LNCaP clone FGC (cell line): ENCODE measurements at regions not wholly inside any gene's neighbourhood (a gene's known extent, or its start where the extent isn't known, plus 50 kb on each side); places are given as distances from the start of the nearest gene placed in this dataset.

Source experiments
- DNase-seq: peaks from one replicate; pipeline ENCODE4 v3.0.0-alpha.2; 2011; ENCODE audit warnings: low read depth
- H3K4me3 ChIP-seq: 2 replicates; pipeline ENCODE4 v1.5.1; 2011; ENCODE audit warnings: mild to moderate bottlenecking, low read depth, low read length, control low read depth
- CTCF ChIP-seq: IDR thresholded peaks from 2 replicates; pipeline ENCODE4 v1.5.1; 2012; ENCODE audit warnings: mild to moderate bottlenecking; ENCODE audit not compliant: control insufficient read depth, insufficient read depth; ENCODE audit errors: extremely low read depth

- no peak for DNase-seq
Measured at GRCh38 chr14:49408187-49408933, 177.8 kb downstream of the RPS29 start.

GRCh38 chr14:49405291-49405690 is 180.9 kb downstream of the RPS29 start:
- no peak for DNase-seq
- no peak overlapping the region for H3K4me3 ChIP-seq

More at GRCh38 chr14:49408187-49408933, 177.8 kb downstream of the RPS29 start:
- TF ChIP-seq CTCF: no peak
- H3K4me3 ChIP-seq: no peak overlapping the region

GRCh38 chr14:49401373-49401772 is 184.8 kb downstream of the RPS29 start:
- no peak overlapping the region for H3K4me3 ChIP-seq
- no peak for DNase-seq
- no peak for TF ChIP-seq CTCF

More at GRCh38 chr14:49405291-49405690, 180.9 kb downstream of the RPS29 start:
- no peak for TF ChIP-seq CTCF

GRCh38 chr14:49396801-49397200 is 189.4 kb downstream of the RPS29 start:
- no peak for TF ChIP-seq CTCF
- no peak overlapping the region for H3K4me3 ChIP-seq
- DNase-seq: no peak

- no peak for TF ChIP-seq CTCF
- no peak for DNase-seq
- no peak overlapping the region for H3K4me3 ChIP-seq
Measured at GRCh38 chr14:49381778-49382177, 204.4 kb downstream of the RPS29 start.

- no peak for TF ChIP-seq CTCF
- H3K4me3 ChIP-seq: no peak overlapping the region
- no peak for DNase-seq
Measured at GRCh38 chr14:49367696-49368095, 218.5 kb downstream of the RPS29 start.

GRCh38 chr14:49366416-49366815 is 219.8 kb downstream of the RPS29 start:
- no peak overlapping the region for H3K4me3 ChIP-seq
- no peak for DNase-seq
- no peak for TF ChIP-seq CTCF
